ENCODE measurements at regions not wholly inside any gene's neighbourhood (a gene's known extent, or its start where the extent isn't known, plus 50 kb on each side); places are given as distances from the start of the nearest gene placed in this dataset.

GRCh38 chr16:75837681-75838080, 111.4 kb upstream of the CPHXL start:
- Mint-ChIP-seq H3K36me3 (ENCODE audit: low read depth) (no peaks in the 10 kb centered on the region), H3K4me3 (no peak overlapping the region), H3K27me3 (ENCODE audit: insufficient read depth) (no peaks in the 10 kb centered on the region), H3K27ac (no peak overlapping the region), H3K4me1 (ENCODE audit: low read depth) (no peaks in the 10 kb centered on the region), H3K9me3 (peaks cover 29% of the 10 kb centered on the region)
- no peak for TF ChIP-seq CTCF (IDR thresholded peaks at IDR 0.05)
- DNase-seq, result no peak

GRCh38 chr16:75841517-75841916, 115.2 kb upstream of the CPHXL start:
- Mint-ChIP-seq H3K36me3 (ENCODE audit: low read depth) (no peaks in the 10 kb centered on the region), H3K4me3 (no peak overlapping the region), H3K27ac (no peak overlapping the region), H3K4me1 (ENCODE audit: low read depth) (no peaks in the 10 kb centered on the region), H3K9me3 (peaks cover 11% of the 10 kb centered on the region), H3K27me3 (ENCODE audit: insufficient read depth) (no peaks in the 10 kb centered on the region)
- no peak for DNase-seq
- TF ChIP-seq CTCF (IDR thresholded peaks at IDR 0.05), result no peak

GRCh38 chr16:75847172-75847571, 120.9 kb upstream of the CPHXL start:
- H3K9me3 Mint-ChIP-seq, result peaks cover 36% of the 10 kb centered on the region
- no peaks in the 10 kb centered on the region for H3K27me3 Mint-ChIP-seq (ENCODE audit: insufficient read depth)
- DNase-seq, result no peak
- H3K4me1 Mint-ChIP-seq (ENCODE audit: low read depth), result no peaks in the 10 kb centered on the region
- no peak for TF ChIP-seq CTCF (IDR thresholded peaks at IDR 0.05)
- H3K27ac Mint-ChIP-seq, result no peak overlapping the region
- no peaks in the 10 kb centered on the region for H3K36me3 Mint-ChIP-seq (ENCODE audit: low read depth)
- H3K4me3 Mint-ChIP-seq, result no peak overlapping the region

GRCh38 chr16:75854152-75854551, 127.9 kb upstream of the CPHXL start:
- H3K9me3 Mint-ChIP-seq, result peaks cover 25% of the 10 kb centered on the region
- no peak overlapping the region for H3K27ac Mint-ChIP-seq
- no peaks in the 10 kb centered on the region for H3K4me1 Mint-ChIP-seq (ENCODE audit: low read depth)

GRCh38 chr16:75860326-75861053, 134.2 kb upstream of the CPHXL start:
- DNase-seq, result no peak
- Mint-ChIP-seq H3K4me1 (ENCODE audit: low read depth) (no peaks in the 10 kb centered on the region), H3K27ac (no peak overlapping the region), H3K36me3 (ENCODE audit: low read depth) (no peaks in the 10 kb centered on the region), H3K27me3 (ENCODE audit: insufficient read depth) (no peaks in the 10 kb centered on the region), H3K9me3 (peaks cover 14% of the 10 kb centered on the region; the same call in 1 of the 2 replicates), H3K4me3 (no peak overlapping the region)
- no peak for TF ChIP-seq CTCF (IDR thresholded peaks at IDR 0.05)

More at GRCh38 chr16:75854152-75854551, 127.9 kb upstream of the CPHXL start:
- no peak for DNase-seq
- no peak for TF ChIP-seq CTCF (IDR thresholded peaks at IDR 0.05)
- Mint-ChIP-seq H3K4me3 (no peak overlapping the region), H3K36me3 (ENCODE audit: low read depth) (no peaks in the 10 kb centered on the region), H3K27me3 (ENCODE audit: insufficient read depth) (no peaks in the 10 kb centered on the region)

Measured in HFFc6 (cell line).